HG03521 (cell line): ENCODE measurements at regions not wholly inside any gene's neighbourhood (a gene's known extent, or its start where the extent isn't known, plus 50 kb on each side); places are given as distances from the start of the nearest gene placed in this dataset.

Experiments used
- ATAC-seq: cut with Tn5 transposase; IDR thresholded peaks from one replicate; pipeline ENCODE4 v1.9.1; 2021; ENCODE audit warnings: mild to moderate bottlenecking, moderate library complexity; ENCODE audit not compliant: unreplicated experiment

- ATAC-seq, result no peak
Observed at GRCh38 chr18:32621034-32621433, 150.4 kb upstream of the GAREM1 start.

GRCh38 chr18:32618546-32618945, 147.9 kb upstream of the GAREM1 start:
- ATAC-seq, result no peak

DNA sequence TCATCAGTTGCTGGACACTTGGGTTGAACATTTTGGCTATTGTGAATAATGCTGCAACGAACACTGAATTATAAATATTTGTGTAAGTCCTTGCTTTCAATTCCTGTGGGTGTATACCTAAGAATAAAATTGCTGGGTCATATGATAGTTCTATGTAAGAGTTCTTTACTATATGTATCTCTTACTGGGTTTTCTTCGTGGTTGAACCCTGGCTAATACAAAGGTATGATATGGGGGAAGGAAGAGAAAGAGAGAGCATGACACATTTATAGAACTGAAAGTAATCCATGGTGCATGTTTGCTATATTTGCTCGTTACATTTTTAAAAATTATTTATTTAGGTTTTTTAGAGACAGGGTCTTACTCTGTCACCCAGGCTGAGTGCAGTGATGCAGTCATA, 143.1 kb upstream of the GAREM1 start:
- no peak for ATAC-seq

DNA sequence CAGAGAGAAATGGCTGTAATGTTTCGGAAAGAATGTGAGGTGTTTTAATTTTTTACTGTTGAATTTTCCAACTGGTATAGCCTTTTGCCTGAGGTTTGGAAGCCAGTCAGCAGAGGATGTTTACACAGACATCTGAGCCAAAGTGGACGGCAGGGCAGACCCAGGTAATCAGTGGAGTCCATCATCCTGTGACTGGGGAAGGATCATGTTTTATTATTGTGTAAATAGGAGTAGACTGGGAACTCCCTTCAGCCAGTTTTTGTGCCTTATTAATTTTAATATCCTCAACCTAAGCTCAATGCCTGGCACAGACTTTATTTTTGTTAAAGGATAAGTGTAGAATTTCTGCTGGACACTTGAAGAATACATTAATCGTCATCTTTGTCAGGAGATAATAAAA, 142.0 kb upstream of the GAREM1 start:
- ATAC-seq, result no peak

DNA sequence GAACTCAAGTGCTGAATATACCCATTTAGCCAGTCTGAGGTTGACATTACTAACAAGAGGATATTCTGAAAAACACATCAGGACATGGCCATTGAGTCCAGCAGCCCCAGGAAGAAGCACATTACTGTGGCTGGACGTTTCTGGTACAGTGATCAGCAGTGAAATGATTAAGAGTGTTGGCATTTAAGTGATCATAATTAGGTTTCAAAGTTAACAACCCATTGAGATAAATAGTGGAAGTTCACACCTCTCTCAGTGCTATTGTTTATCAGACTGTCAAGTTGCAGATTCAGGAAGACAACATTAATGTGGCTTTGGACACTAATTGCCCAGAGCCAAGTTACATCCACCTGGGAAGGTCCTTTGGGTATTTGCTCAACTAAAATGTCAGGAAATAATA, 139.5 kb upstream of the GAREM1 start:
- ATAC-seq, result no peak

DNA sequence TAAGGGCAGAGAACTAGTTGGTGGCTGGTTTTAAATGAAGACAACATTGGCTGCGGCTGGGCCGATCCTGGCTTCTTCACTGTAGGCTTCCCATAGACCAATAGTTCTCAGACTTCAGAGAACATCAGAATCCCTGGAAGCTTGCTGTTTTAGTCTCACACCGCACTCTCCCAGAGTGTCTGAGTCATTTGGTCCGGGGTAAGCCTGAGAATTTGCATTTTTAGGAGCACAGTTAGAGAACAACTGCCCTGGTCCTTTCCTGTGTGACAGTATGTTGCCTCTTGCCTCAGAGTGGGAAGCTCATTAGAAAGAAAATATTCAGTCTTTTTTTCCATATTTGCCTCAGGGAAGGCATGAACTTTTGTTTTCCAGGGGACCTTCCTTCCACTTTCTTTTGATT, 137.1 kb upstream of the GAREM1 start:
- ATAC-seq, result no peak

- no peak for ATAC-seq
Observed at GRCh38 chr18:32598144-32598543, 127.5 kb upstream of the GAREM1 start.

DNA sequence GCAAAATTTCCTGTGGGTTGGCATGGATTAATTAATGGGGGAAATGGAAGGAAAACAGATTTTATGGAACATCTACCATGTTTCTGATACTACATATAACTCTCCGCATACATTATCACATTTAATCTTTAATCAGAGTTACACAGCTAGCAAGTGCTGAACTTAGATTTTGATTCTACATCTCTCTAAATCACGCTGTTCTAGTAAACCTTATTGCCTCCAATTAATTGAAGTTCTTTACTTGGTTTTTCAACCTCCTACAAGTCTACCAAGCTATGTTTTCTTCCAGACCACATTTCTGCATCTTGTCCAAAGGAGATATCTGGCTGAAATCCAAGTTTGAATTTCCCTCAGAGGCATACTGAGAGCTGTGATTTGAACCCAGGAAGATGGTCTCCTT, 125.8 kb upstream of the GAREM1 start:
- ATAC-seq, result no peak

DNA sequence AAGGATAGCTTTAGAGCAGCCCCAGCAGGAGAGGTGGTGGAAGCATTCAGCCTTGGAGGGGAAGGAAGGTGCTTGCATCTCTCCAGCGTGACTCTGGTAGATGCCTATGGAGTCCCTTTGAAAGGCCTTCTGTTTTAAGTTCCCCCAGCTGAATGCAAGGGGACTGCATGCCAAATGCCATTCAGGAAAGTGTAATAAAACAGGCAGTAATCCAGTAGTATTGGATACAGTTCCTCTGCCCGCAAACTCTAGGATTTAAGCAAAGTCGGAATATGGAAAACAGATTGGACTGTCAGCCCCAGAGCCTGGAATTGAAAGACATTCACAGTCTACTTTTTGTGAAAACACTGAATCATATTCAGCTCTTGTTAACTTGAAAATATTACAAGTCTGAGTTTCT, 125.2 kb upstream of the GAREM1 start:
- no peak for ATAC-seq

DNA sequence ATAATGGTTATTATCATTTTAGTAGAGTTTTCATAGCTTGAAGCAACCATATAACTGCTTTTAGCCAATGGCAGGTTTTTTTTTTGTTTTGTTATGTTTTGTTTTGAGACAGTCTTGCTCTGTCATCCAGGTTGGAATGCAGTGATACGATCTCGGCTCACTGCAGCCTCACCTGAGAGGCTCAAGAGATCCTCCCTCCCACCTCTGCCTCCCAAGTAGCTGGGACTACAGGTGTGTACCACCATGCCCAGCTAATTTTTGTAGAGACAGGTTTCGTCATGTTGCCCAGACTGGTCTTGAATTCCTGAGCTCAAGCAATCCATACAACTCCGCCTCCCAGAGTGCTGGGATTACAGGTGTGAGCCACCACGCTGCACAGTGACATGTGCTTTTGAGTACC, 117.5 kb upstream of the GAREM1 start:
- no peak for ATAC-seq

DNA sequence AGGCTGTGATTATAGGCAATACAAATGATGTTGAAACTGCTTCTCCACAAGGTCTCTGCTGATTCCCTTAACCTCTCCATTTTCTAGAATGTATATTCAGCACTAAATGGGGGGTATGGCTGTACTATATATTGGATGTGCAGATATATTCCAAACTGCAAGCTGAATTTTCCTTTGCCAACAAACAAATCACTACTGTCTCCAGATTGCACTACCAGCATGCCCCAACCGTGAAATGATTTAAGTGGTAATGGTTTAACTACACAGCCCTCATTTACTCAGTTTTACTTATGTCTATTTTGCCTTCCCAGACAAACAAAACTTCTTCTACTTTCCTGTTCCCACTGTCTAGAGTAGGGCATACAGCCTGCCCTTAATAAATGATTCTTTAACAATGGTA, 112.7 kb upstream of the GAREM1 start:
- no peak for ATAC-seq

GRCh38 chr18:32582455-32582854, 111.8 kb upstream of the GAREM1 start:
- ATAC-seq, result no peak

- no peak for ATAC-seq
Observed at GRCh38 chr18:32577561-32577960, 106.9 kb upstream of the GAREM1 start.

DNA sequence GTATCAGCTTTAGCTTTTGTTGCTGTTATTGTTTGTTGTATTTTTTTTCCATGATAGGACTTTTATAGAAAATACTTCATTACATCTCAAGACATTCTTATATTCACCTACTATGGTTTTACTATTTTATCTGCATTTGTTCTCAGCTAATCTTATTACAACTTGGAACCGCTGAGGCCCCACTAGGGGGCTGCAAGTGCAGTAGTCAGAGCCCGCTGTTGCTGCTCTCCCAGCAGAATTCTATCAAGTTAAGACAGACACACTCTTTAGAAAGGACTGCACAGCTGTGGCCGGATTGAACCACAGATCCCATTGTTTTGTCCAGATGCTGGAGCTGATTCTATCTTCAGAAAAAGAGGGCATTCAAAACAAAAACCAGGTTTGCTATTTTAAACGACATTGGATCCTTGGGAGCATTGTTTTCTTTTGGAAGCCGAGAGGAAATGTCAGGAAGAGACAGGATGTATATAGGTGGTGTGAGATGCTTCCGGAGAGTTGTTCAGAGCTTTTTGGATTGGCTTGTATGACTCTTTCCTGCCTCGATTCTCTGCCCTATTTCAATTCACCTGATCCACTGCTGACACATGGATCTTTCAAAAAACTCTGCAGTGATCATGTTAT, 105.7 kb upstream of the GAREM1 start:
- ATAC-seq, result no peak

GRCh38 chr18:32566960-32567359, 96.3 kb upstream of the GAREM1 start:
- ATAC-seq, result no peak

GRCh38 chr18:32553640-32554365, 83.1 kb upstream of the GAREM1 start:
- no peak for ATAC-seq

- no peak for ATAC-seq
Observed at GRCh38 chr18:32553174-32553573, 82.5 kb upstream of the GAREM1 start.

- ATAC-seq, result peak; percentile 88
Observed at GRCh38 chr18:32552421-32553030, 81.8 kb upstream of the GAREM1 start.

DNA sequence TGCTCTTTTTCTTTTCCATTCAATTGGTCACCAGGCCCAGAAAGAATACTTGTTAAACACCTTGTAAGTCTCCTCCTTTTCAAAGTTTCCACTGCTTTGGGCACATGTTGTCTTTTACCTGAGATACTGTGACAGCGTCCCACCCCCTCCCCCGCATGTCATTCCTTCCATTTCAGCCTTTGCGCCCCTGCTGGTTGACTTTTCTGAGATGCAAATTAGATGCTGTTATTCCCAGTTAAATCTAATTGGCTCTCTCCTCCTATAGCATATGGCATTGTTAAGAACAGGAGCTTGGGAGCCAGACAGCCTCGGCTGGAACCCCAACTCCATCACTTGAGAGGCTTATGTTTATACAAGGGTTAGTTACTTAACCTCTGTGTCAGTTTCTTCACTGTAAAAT, 80.3 kb upstream of the GAREM1 start:
- no peak for ATAC-seq

GRCh38 chr18:32549248-32550110, 78.8 kb upstream of the GAREM1 start:
- peak; percentile 68 for ATAC-seq

GRCh38 chr18:32548688-32549087, 78.0 kb upstream of the GAREM1 start:
- ATAC-seq, result no peak
